B cell (primary cell): ENCODE measurements at regions not wholly inside any gene's neighbourhood (a gene's known extent, or its start where the extent isn't known, plus 50 kb on each side); places are given as distances from the start of the nearest gene placed in this dataset.

ENCODE experiments used
- ATAC-seq: fragments of 200-7000 bp; cut with Tn5 transposase; one replicate; pipeline ENCODE4 v1.10.0; 2021; ENCODE audit warnings: low read depth, mild to moderate bottlenecking, moderate number of reproducible peaks, moderate library complexity
- CTCF ChIA-PET: fragments of 350-600 bp; sonication (Branson Sonifier 250); formaldehyde crosslinking; loops from one replicate; lab custom pipeline; 2021; ENCODE audit warnings: antibody characterized with exemption, inconsistent platforms; lab: Charles Lee
- POLR2A ChIA-PET: fragments of 350-600 bp; sonication (Branson Sonifier 250); formaldehyde crosslinking; loops from one replicate; lab custom pipeline; 2021; ENCODE audit warnings: antibody characterized with exemption; lab: Charles Lee
- DNase-seq: peaks from one replicate; pipeline ENCODE4 v3.0.0; 2013
- H2AFZ ChIP-seq: 2 replicates; pipeline ENCODE4 v1.6.1; 2012; ENCODE audit warnings: mild to moderate bottlenecking, low read depth, low read length; ENCODE audit not compliant: insufficient read depth, poor library complexity, severe bottlenecking
- H3K27ac ChIP-seq, 2 donors: 1 replicate in 1 of 2; 2 replicates in 1 of 2; pipeline ENCODE4 v1.5.1; 2012 to 2013; ENCODE audit warnings: low read length in 2 of 2, mild to moderate bottlenecking in 2 of 2, moderate library complexity in 1 of 2
- H3K27me3 ChIP-seq, 4 experiments: fragments of 200-600 bp in 1 of 4; sonication (generic) in 1 of 4; replicated peaks in 1 of 4; 1 replicate in 2 of 4; 2 replicates in 2 of 4; pipeline versions ENCODE4 v1.6.1 to v1.7.0; 2013 to 2016; ENCODE audit warnings: low read length in 3 of 4, mild to moderate bottlenecking in 2 of 4, mixed read lengths in 1 of 4, moderate library complexity in 1 of 4; ENCODE audit not compliant: insufficient read depth in 4 of 4, control insufficient read depth in 3 of 4; ENCODE audit errors: control extremely low read depth in 1 of 4
- H3K36me3 ChIP-seq, 2 experiments: replicated peaks in 1 of 2; 1 replicate in 1 of 2; 2 replicates in 1 of 2; pipeline versions ENCODE4 v1.6.1 to v1.7.1; 2013; ENCODE audit warnings: low read length in 1 of 2; ENCODE audit not compliant: insufficient read depth in 2 of 2, control insufficient read depth in 1 of 2; ENCODE audit errors: control extremely low read depth in 1 of 2, extremely low read depth in 1 of 2
- H3K4me1 ChIP-seq, 2 donors: fragments of 200-600 bp in 1 of 2; sonication (generic) in 1 of 2; 1 replicate in 1 of 2; 2 replicates in 1 of 2; pipeline versions ENCODE4 v1.5.1 to v1.6.1; 2013 to 2017; ENCODE audit warnings: low read length in 2 of 2; ENCODE audit not compliant: control insufficient read depth in 2 of 2, insufficient read depth in 2 of 2
- H3K4me2 ChIP-seq: replicated peaks from 2 replicates; pipeline ENCODE3; 2012; ENCODE audit warnings: mild to moderate bottlenecking, low read depth, low read length; ENCODE audit not compliant: poor library complexity, severe bottlenecking
- H3K4me3 ChIP-seq, 5 experiments: fragments of 200-600 bp in 1 of 5; sonication (generic) in 1 of 5; 1 replicate in 3 of 5; 2 replicates in 2 of 5; pipeline versions ENCODE4 v1.5.1 to v1.7.0; 2011 to 2016; ENCODE audit warnings: low read length in 4 of 5, mild to moderate bottlenecking in 4 of 5, low read depth in 2 of 5, control low read depth in 1 of 5, moderate library complexity in 1 of 5; ENCODE audit not compliant: insufficient read depth in 1 of 5; ENCODE audit errors: control extremely low read depth in 1 of 5, extremely low read depth in 1 of 5
- H3K79me2 ChIP-seq: fragments of 200-600 bp; sonication (generic); one replicate; pipeline ENCODE4 v1.6.0; 2016; ENCODE audit warnings: low read length; ENCODE audit not compliant: control insufficient read depth, insufficient read depth
- H3K9ac ChIP-seq: fragments of 200-600 bp; sonication (generic); 2 replicates; pipeline ENCODE4 v1.6.1; 2017; ENCODE audit warnings: mild to moderate bottlenecking, low read length, moderate library complexity
- H3K9me3 ChIP-seq, 3 donors: one replicate each; pipeline versions ENCODE4 v1.6.1 to v1.7.1; 2013; ENCODE audit warnings: low read length in 2 of 3; ENCODE audit not compliant: control insufficient read depth in 2 of 3, insufficient read depth in 1 of 3; ENCODE audit errors: control extremely low read depth in 1 of 3
- H4K20me1 ChIP-seq: 2 replicates; pipeline ENCODE4 v1.6.0; 2012; ENCODE audit warnings: mild to moderate bottlenecking, low read length; ENCODE audit not compliant: insufficient read depth, control insufficient read depth, poor library complexity, severe bottlenecking
- H3K27ac Mint-ChIP-seq: one replicate; pipeline ENCODE4 v1.8.0; 2021; ENCODE audit warnings: mixed read lengths
- H3K27me3 Mint-ChIP-seq: one replicate; pipeline ENCODE4 v1.8.0; 2021; ENCODE audit warnings: mixed read lengths
- H3K4me1 Mint-ChIP-seq: one replicate; pipeline ENCODE4 v1.8.0; 2021; ENCODE audit warnings: mixed read lengths
- H3K4me3 Mint-ChIP-seq: one replicate; pipeline ENCODE4 v1.8.0; 2021; ENCODE audit warnings: mixed read lengths
- H3K9me3 Mint-ChIP-seq: one replicate; pipeline ENCODE4 v1.8.0; 2022; ENCODE audit warnings: mixed read lengths; ENCODE audit not compliant: insufficient read depth
- CTCF ChIP-seq: fragments of 200-600 bp; IDR thresholded peaks from one replicate; pipeline ENCODE4 v1.8.0; 2022; ENCODE audit warnings: antibody characterized with exemption, mild to moderate bottlenecking
- EZH2 ChIP-seq: IDR thresholded peaks from 2 replicates; pipeline ENCODE4 v1.6.1; 2012; ENCODE audit warnings: borderline replicate concordance, low read depth, mild to moderate bottlenecking, moderate library complexity, low read length; ENCODE audit not compliant: insufficient read depth, poor library complexity, severe bottlenecking
- WGBS: methylation state at CpG from one replicate; pipeline ENCODE4 v1.1.5; 2013; ENCODE audit warnings: missing lambda C conversion rate; ENCODE audit not compliant: insufficient coverage; 5-methylcytosine and 5-hydroxymethylcytosine counted together
- intact Hi-C: fragments of 100-400 bp; cut with micrococcal nuclease; formaldehyde crosslinking; loops from one replicate; pipeline ENCODE4 v1.10.0; 2022

GRCh38 chr7:97479740-97480290, 252.1 kb upstream of the TAC1 start:
- H3K9me3 ChIP-seq = no peaks in the 10 kb centered on the region
- ChIA-PET POLR2A (no interaction called here), CTCF (no interaction called here)
- no peak overlapping the region for H3K4me2 ChIP-seq
- H4K20me1 ChIP-seq = no peaks in the 10 kb centered on the region
- Mint-ChIP-seq H3K4me1 (no peaks in the 10 kb centered on the region), H3K4me3 (no peak overlapping the region), H3K27me3 (no peaks in the 10 kb centered on the region), H3K27ac (no peak overlapping the region), H3K9me3 (no peaks in the 10 kb centered on the region)
- no peaks in the 10 kb centered on the region for H3K36me3 ChIP-seq
- no peak for TF ChIP-seq EZH2
- no peak for TF ChIP-seq CTCF
- no peaks in the 10 kb centered on the region for H3K79me2 ChIP-seq
- 88% methylated on average over 4 of the region's 6 CpGs for WGBS
- H2AFZ ChIP-seq = no peak overlapping the region
- H3K4me3 ChIP-seq = no peak overlapping the region
- ATAC-seq = no peak
- intact Hi-C loops = no loop called here
- no peaks in the 10 kb centered on the region for H3K4me1 ChIP-seq
- no peak overlapping the region for H3K27ac ChIP-seq
- DNase-seq = no peak
- no peaks in the 10 kb centered on the region for H3K27me3 ChIP-seq
- H3K9ac ChIP-seq = no peak overlapping the region

DNA sequence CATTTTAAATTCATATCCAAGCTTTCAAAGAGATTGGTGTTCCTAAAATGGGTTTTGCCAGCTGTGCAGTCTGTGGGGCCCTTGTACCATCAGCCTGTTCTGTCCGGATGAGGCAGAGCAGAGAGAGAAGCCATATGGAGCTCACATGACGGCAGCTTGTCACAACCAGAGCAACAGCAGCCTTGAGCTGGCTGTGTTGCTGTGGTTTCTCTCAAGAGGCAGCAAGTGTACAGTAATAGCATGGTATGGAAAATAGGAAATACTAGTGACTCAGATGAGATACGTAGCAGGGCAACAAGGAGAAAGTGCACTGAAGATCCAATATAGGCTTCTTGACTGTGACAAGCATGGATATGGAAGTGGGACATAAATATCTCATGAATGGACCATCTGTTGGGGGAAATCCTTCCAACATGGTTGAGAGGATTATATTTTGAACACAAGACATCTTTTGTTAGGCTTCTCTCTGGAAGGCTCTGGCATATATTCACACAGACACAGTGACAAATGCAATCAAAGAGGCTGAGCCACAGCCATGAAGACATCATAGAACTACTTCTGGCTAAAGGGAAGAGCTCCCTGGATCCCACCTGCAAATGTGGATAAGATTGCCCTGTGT, 251.0 kb upstream of the TAC1 start:
- Mint-ChIP-seq H3K9me3 (no peaks in the 10 kb centered on the region), H3K4me3 (no peak overlapping the region), H3K27ac (no peak overlapping the region), H3K27me3 (no peaks in the 10 kb centered on the region), H3K4me1 (no peaks in the 10 kb centered on the region)
- no peak overlapping the region for H3K9ac ChIP-seq
- H3K27ac ChIP-seq = no peak overlapping the region
- 100% methylated on average over 3 of the region's 3 CpGs for WGBS
- no peak for DNase-seq
- no peaks in the 10 kb centered on the region for H4K20me1 ChIP-seq
- ChIA-PET CTCF (no interaction called here), POLR2A (no interaction called here)
- ATAC-seq = no peak
- no peaks in the 10 kb centered on the region for H3K4me1 ChIP-seq
- H2AFZ ChIP-seq = no peak overlapping the region
- H3K4me3 ChIP-seq = no peak overlapping the region
- H3K9me3 ChIP-seq = no peaks in the 10 kb centered on the region
- H3K4me2 ChIP-seq = no peak overlapping the region
- intact Hi-C loops = no loop called here
- TF ChIP-seq EZH2 (no peak), CTCF (no peak)
- no peaks in the 10 kb centered on the region for H3K36me3 ChIP-seq
- H3K79me2 ChIP-seq = no peaks in the 10 kb centered on the region
- no peaks in the 10 kb centered on the region for H3K27me3 ChIP-seq
